CD4-positive, CD25-positive, alpha-beta regulatory T cell (primary cell): ENCODE measurements at regions not wholly inside any gene's neighbourhood (a gene's known extent, or its start where the extent isn't known, plus 50 kb on each side); places are given as distances from the start of the nearest gene placed in this dataset.
"Not testable (repeated sequence)": the region's sequence is repeated elsewhere in the genome, so short reads cannot be mapped to it uniquely, and the experiment has no call there.

Source experiments
- ATAC-seq, 2 donors: fragments of 150-1000 bp; cut with Tn5 transposase; one replicate each; pipeline ENCODE4 v1.10.0; 2021; ENCODE audit warnings: low read depth in 2 of 2, moderate number of reproducible peaks in 2 of 2, moderate library complexity in 1 of 2
- DNase-seq, 3 donors: peaks; one replicate each; pipeline versions ENCODE4 v3.0.0 to v3.0.0-alpha.2; 2012 to 2022; ENCODE audit warnings: mixed read lengths in 1 of 3
- H3K27ac ChIP-seq: one replicate; pipeline ENCODE4 v1.7.0; 2013; ENCODE audit warnings: mild to moderate bottlenecking, low read length; ENCODE audit not compliant: insufficient read depth, poor library complexity, severe bottlenecking
- H3K27me3 ChIP-seq: one replicate; pipeline ENCODE4 v1.7.0; 2013; ENCODE audit warnings: low read length; ENCODE audit not compliant: control insufficient read depth, insufficient read depth
- H3K36me3 ChIP-seq: one replicate; pipeline ENCODE4 v1.7.0; 2013; ENCODE audit warnings: mild to moderate bottlenecking, low read length, moderate library complexity; ENCODE audit not compliant: control insufficient read depth, insufficient read depth
- H3K4me1 ChIP-seq: 2 replicates; pipeline ENCODE4 v1.7.0; 2013; ENCODE audit warnings: mild to moderate bottlenecking, low read length; ENCODE audit not compliant: insufficient read depth, control insufficient read depth, poor library complexity, severe bottlenecking
- H3K4me3 ChIP-seq: one replicate; pipeline ENCODE4 v1.7.0; 2013; ENCODE audit warnings: low read depth, mild to moderate bottlenecking, low read length, moderate library complexity
- H3K9me3 ChIP-seq, 2 experiments: 1 replicate in 1 of 2; 2 replicates in 1 of 2; pipeline ENCODE4 v1.7.0; 2013; ENCODE audit warnings: low read length in 2 of 2, mild to moderate bottlenecking in 1 of 2, moderate library complexity in 1 of 2; ENCODE audit not compliant: control insufficient read depth in 2 of 2
- H3K27ac Mint-ChIP-seq, 3 donors: one replicate each; pipeline ENCODE4 v1.8.0; 2020 to 2022; ENCODE audit warnings: mild to moderate bottlenecking in 3 of 3, mixed read lengths in 3 of 3, moderate library complexity in 2 of 3
- H3K27me3 Mint-ChIP-seq: one replicate; pipeline ENCODE4 v1.8.0; 2022; ENCODE audit warnings: mild to moderate bottlenecking, mixed read lengths
- H3K36me3 Mint-ChIP-seq: one replicate; pipeline ENCODE4 v1.8.0; 2020; ENCODE audit warnings: mixed read lengths
- H3K4me1 Mint-ChIP-seq, 4 donors: one replicate each; pipeline ENCODE4 v1.8.0; 2020 to 2022; ENCODE audit warnings: mixed read lengths in 4 of 4, mild to moderate bottlenecking in 1 of 4
- H3K4me3 Mint-ChIP-seq, 4 donors: one replicate each; pipeline ENCODE4 v1.8.0; 2020 to 2022; ENCODE audit warnings: mild to moderate bottlenecking in 4 of 4, mixed read lengths in 4 of 4, moderate library complexity in 3 of 4
- H3K9me3 Mint-ChIP-seq, 7 donors: one replicate each; pipeline ENCODE4 v1.8.0; 2020 to 2022; ENCODE audit warnings: mixed read lengths in 7 of 7, mild to moderate bottlenecking in 3 of 7, moderate library complexity in 2 of 7

- H3K4me1 ChIP-seq, H3K4me3 Mint-ChIP-seq, H3K9me3 Mint-ChIP-seq, H3K9me3 ChIP-seq, H3K27ac Mint-ChIP-seq, DNase-seq, H3K27me3 ChIP-seq, H3K4me3 ChIP-seq, H3K27me3 Mint-ChIP-seq, H3K36me3 Mint-ChIP-seq, H3K36me3 ChIP-seq, H3K27ac ChIP-seq, ATAC-seq, H3K4me1 Mint-ChIP-seq: not testable (repeated sequence)
Measured at GRCh38 chr6:127406722-127407121, 52.5 kb downstream of the KIAA0408 start.

DNA sequence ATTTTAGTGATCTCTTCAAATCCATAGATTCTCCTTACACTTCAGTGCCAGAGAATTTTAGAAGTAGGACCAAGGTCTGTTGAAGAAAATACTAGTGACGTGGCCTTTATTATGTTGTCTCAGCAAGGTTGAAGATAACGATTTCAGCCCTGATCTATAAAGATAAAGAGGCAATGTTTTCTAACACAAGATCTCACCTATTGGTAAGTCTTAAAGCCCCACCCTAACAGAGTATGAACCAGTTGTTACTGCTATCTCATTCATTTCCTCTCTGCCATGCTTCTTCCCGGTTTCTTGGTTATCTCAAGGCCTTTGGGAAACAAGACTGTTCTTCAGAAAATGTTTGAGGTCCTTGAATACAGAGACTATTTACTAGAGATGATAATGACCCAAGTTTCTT lies 53.1 kb downstream of the KIAA0408 start:
- DNase-seq (no peak), ATAC-seq (no peak)
- Histone ChIP-seq H3K9me3 (no peaks in the 10 kb centered on the region), H3K27ac (no peak overlapping the region), H3K4me3 (no peak overlapping the region), H3K27me3 (no peaks in the 10 kb centered on the region), H3K36me3 (no peaks in the 10 kb centered on the region), H3K4me1 (no peaks in the 10 kb centered on the region)
- Mint-ChIP-seq H3K4me1 (no peaks in the 10 kb centered on the region), H3K27me3 (no peaks in the 10 kb centered on the region), H3K36me3 (no peaks in the 10 kb centered on the region), H3K4me3 (no peak overlapping the region), H3K27ac (no peak overlapping the region), H3K9me3 (peaks cover 0 to 4% (median 0%) of the 10 kb centered on the region in 7 donors)

GRCh38 chr6:127404594-127405178 lies 54.5 kb downstream of the KIAA0408 start:
- Histone ChIP-seq H3K36me3 (no peaks in the 10 kb centered on the region), H3K27ac (no peak overlapping the region), H3K9me3 (no peaks in the 10 kb centered on the region), H3K4me1 (no peaks in the 10 kb centered on the region), H3K27me3 (no peaks in the 10 kb centered on the region), H3K4me3 (no peak overlapping the region)
- Mint-ChIP-seq H3K9me3 (peaks cover 0 to 4% (median 0%) of the 10 kb centered on the region in 7 donors), H3K36me3 (no peaks in the 10 kb centered on the region), H3K27ac (no peak overlapping the region), H3K4me1 (no peaks in the 10 kb centered on the region), H3K4me3 (no peak overlapping the region), H3K27me3 (no peaks in the 10 kb centered on the region)
- no peak for DNase-seq
- no peak for ATAC-seq

DNA sequence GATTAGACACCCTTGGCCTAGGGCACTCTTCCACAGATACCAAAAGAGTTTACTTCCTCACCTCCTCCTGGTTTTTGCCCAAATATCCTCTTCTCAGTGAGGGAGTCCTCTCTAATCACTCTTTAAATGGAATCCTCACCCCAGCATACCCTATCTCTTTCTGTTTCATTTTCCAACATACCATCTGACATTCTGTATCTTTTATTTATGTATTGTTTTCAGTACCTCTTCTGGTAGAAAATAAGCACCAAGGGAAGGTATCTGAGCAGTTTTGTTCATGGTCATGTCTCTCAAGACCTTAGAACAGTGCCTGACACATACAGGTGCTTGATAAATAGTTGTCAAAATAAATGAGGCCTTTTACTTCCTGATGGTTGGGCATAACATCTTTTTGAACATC lies 55.1 kb downstream of the KIAA0408 start:
- Histone ChIP-seq H3K36me3 (no peaks in the 10 kb centered on the region), H3K27me3 (no peaks in the 10 kb centered on the region), H3K4me1 (no peaks in the 10 kb centered on the region), H3K4me3 (no peak overlapping the region), H3K9me3 (no peaks in the 10 kb centered on the region), H3K27ac (no peak overlapping the region)
- ATAC-seq (no peak), DNase-seq (no peak)
- no peak overlapping the region for H3K4me3 Mint-ChIP-seq
- no peak overlapping the region for H3K27ac Mint-ChIP-seq
- peaks cover 0 to 4% (median 0%) of the 10 kb centered on the region in 7 donors for H3K9me3 Mint-ChIP-seq
- no peaks in the 10 kb centered on the region for H3K4me1 Mint-ChIP-seq
- no peaks in the 10 kb centered on the region for H3K27me3 Mint-ChIP-seq
- H3K36me3 Mint-ChIP-seq = no peaks in the 10 kb centered on the region

DNA sequence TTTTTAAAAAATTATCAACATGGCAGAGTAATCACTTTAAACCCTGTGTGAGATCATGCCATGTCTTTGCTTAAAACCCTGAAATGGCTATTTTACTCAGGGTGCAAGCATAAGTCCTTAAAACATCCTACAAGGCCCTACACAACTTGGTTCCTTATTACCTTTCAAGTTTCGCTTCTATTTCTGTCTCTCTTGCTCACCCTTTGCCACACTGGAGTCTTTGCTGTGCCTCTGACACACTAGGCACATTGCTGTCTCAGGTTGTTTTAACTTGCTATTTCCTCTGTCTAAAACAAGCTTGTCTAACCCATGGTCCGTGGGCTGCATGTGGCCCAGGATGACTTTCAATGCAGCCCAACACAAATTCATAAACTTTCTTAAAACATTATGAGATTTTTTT lies 55.6 kb downstream of the KIAA0408 start:
- no peaks in the 10 kb centered on the region for H3K27me3 Mint-ChIP-seq
- H3K36me3 ChIP-seq = no peaks in the 10 kb centered on the region
- H3K4me3 Mint-ChIP-seq = no peak overlapping the region
- H3K4me1 Mint-ChIP-seq = no peaks in the 10 kb centered on the region
- no peak overlapping the region for H3K4me3 ChIP-seq
- no peaks in the 10 kb centered on the region for H3K27me3 ChIP-seq
- no peak overlapping the region for H3K27ac ChIP-seq
- peaks cover 0 to 4% (median 0%) of the 10 kb centered on the region in 7 donors for H3K9me3 Mint-ChIP-seq
- DNase-seq (no peak), ATAC-seq (no peak)
- H3K9me3 ChIP-seq = no peaks in the 10 kb centered on the region
- no peaks in the 10 kb centered on the region for H3K4me1 ChIP-seq
- no peaks in the 10 kb centered on the region for H3K36me3 Mint-ChIP-seq
- no peak overlapping the region for H3K27ac Mint-ChIP-seq

DNA sequence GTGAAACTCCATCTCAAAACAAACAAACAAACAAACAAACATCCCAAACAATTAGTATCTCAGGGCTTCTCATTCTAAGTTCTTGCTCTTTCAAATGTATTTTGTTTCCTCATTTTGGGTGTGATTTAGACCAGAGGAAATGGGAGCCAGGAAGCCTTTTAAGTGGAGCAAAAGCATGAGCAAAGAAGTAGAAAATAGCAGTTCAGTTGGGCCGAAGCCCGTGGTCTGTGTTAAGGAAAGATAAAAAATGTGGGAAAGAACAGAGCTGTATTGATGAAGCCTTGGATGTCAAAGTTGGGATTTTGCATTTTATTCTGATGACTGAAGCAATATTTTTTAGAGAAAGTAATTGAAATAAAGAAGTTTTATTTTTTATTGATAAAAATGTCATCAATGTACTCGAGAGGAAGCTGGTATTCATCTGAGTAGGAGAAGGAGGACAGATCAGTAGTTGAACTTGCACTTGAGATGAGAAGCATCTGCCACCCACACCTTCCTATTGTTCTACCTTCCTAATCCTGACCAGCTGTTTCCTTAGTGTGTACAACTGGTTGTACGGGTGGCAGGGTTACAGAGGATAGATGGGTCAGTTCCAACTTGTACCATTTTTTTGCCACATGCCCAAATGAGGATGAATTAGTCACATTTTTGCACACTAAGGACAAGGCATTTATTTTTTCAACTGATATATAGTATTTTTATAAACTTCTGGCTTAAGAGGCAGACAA lies 56.1 kb downstream of the KIAA0408 start:
- no peaks in the 10 kb centered on the region for H3K27me3 ChIP-seq
- no peak overlapping the region for H3K27ac Mint-ChIP-seq
- no peaks in the 10 kb centered on the region for H3K27me3 Mint-ChIP-seq
- no peaks in the 10 kb centered on the region for H3K9me3 ChIP-seq
- no peak overlapping the region for H3K4me3 ChIP-seq
- H3K4me1 ChIP-seq = no peaks in the 10 kb centered on the region
- ATAC-seq (no peak), DNase-seq (no peak)
- H3K9me3 Mint-ChIP-seq = peaks cover 0 to 4% (median 0%) of the 10 kb centered on the region in 7 donors
- H3K27ac ChIP-seq = no peak overlapping the region
- H3K36me3 Mint-ChIP-seq = no peaks in the 10 kb centered on the region
- H3K36me3 ChIP-seq = no peaks in the 10 kb centered on the region
- H3K4me3 Mint-ChIP-seq = no peak overlapping the region
- no peaks in the 10 kb centered on the region for H3K4me1 Mint-ChIP-seq

- Mint-ChIP-seq H3K36me3 (no peaks in the 10 kb centered on the region), H3K4me3 (no peak overlapping the region), H3K27me3 (peaks cover 4% of the 10 kb centered on the region), H3K9me3 (no peaks in the 10 kb centered on the region), H3K4me1 (no peaks in the 10 kb centered on the region), H3K27ac (no peak overlapping the region)
- H3K27ac ChIP-seq = no peak overlapping the region
- no peaks in the 10 kb centered on the region for H3K36me3 ChIP-seq
- no peaks in the 10 kb centered on the region for H3K27me3 ChIP-seq
- H3K4me3 ChIP-seq = no peak overlapping the region
- DNase-seq = peak in 1 of 3 donors; percentile 50
- no peaks in the 10 kb centered on the region for H3K4me1 ChIP-seq
- no peak for ATAC-seq
- no peaks in the 10 kb centered on the region for H3K9me3 ChIP-seq
Measured at GRCh38 chr6:127397729-127398630, 54.6 kb upstream of the ECHDC1 start.
